SIG-M5 (cell line): ENCODE measurements at regions not wholly inside any gene's neighbourhood (a gene's known extent, or its start where the extent isn't known, plus 50 kb on each side); places are given as distances from the start of the nearest gene placed in this dataset.

Experiments used
- DNase-seq: peaks from one replicate; lab custom pipeline; 2025; lab: John Stamatoyannopoulos, UW

- no peak for DNase-seq
These were observed 95.9 kb upstream of the GALNT2 start for GRCh38 chr1:229971141-229971540.

DNA sequence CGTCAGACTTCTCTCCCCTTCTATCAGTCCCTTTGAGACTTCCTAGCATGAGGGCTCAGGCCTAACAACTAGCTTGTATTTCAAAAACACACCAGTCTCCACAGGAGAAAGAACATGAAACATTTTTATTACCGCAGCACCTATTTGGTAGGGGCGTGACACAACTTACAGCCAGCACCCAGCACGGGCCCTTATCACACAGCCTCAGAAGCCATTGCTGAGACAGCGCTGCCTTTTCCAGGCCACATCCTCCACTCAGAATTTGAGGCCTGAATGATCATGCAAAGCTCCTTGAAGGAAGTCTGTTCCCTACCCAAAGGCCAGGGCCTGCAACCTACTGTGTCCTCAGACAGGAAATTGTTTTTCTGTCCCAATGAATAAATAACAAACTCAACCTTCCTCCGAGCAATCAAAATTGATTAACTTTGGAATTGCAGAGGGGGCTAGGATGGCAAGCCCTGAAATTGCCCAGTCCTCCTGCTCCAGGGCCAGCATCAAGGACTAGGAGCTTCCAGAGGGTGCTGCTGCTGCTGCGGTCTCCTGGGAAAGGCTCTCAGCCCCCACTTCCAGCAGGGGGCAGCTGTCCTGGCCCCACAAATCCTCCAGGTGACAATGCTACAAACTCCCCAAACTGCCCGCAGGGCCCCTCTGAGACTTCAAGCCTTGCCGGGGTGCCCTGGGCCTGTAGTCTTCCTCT lies 94.3 kb upstream of the GALNT2 start:
- no peak for DNase-seq

- DNase-seq = no peak
These were observed 93.8 kb upstream of the GALNT2 start for GRCh38 chr1:229973297-229973612.

GRCh38 chr1:229975047-229975446 lies 92.0 kb upstream of the GALNT2 start:
- DNase-seq = no peak

DNA sequence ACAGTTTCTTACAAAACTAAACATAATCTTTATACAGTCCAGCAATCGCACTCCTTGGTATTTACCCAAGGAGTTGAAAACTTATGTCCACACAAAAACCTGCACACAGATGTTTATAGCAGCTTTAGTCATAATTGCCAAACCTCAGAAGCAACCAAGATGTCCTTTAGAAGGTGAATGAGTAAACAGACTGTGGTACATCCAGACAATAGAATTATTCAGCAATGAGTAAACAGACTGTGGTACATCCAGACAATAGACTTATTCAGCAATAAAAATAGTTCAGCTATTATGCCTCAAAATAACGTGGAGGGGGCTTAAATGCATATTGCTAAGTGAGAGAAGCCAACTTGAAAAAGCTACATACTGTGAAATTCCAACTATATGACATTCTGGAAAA lies 87.0 kb upstream of the GALNT2 start:
- no peak for DNase-seq

DNA sequence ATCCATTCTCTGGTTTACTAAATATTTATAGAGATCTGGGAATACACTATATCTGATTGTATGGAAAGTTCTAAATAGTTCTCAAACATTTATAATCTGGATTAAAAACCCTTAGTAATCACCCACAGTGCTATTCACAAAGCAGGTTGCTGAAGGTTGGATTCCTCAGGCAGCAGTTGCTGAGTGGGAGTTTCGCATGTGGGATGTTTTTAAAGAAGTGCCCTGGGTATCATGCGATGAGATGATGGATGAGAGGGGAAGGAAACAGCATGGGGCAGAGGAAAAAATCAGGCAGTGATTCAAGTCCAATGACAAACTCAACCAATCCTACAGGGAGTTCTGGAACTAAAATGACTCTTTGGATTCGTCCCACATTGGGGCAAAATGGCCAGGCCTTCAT lies 85.3 kb upstream of the GALNT2 start:
- DNase-seq = no peak

GRCh38 chr1:229984310-229984991 lies 82.6 kb upstream of the GALNT2 start:
- no peak for DNase-seq

DNA sequence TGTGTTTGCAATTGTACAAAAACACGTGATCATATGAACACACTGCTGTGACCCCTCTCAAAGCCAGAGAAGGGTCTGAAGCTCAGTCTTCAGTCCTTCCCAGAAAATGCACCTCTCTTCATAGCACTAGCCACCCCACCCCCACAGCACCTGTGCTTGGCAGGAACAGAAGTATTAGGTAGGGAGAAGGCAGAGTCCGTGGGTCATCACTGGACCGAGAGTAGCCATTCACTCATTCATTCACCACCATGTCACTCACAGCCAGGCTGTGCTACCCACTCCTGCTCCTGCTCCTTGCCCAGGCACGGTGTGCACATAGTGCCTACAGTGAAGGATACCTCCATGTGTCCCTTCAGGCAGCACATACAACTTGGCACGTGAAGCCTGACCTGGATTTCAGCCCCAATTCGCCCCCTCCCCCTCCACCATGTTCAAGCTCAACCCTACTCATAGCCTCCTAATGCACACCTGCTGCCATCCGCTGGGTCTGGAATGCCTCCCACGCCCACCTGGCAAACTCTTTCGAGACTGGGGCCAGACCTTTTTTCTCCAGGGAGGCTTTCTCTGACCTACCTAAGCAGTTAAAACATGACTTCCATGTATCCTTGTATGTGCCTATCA lies 81.9 kb upstream of the GALNT2 start:
- no peak for DNase-seq

DNA sequence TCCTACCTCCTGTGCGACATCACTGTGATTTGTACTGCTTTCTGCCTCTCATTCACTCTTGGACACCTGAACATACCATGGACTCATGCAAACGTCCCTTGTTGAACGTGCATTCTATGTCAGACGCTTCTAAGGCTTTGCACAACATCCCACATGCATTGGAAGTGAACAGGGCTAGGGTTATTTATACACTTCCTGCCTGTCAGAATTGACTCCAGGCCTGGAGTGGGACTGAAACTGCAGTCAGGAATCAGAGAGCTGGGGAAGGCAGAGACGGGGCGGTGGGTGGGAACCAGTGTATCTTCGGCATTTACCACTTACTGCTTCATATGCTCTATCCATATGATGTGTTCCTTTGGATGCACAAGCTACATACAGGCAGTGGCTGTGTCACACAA lies 81.4 kb upstream of the GALNT2 start:
- DNase-seq = no peak

DNA sequence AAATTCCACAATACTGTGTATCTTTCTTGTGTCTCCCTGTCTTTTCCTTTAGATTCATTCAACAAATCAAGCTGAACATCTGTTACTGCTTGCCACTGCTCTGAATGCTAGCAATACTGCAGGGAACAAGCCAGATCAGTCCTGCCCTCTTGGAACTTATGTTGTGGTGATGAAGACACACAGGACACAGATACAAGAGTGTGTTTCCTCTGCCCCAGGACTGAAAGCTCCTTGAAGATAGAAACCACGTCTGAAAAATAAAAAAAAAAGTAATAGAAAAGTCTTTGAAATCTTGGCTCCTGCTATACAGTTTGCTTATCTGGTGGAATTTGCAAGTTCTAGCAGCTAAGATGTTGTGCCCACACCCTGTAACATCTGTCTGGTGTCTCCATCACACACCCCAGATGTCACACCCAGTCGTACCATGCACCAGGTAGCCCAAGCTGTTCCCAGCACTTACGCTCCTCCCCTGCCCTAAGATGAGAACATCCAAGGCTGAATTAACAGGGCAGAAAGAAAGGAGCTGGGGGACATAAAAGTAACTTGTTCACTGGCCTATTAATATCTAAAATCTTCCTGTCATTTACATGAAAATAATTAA lies 80.2 kb upstream of the GALNT2 start:
- DNase-seq = no peak

DNA sequence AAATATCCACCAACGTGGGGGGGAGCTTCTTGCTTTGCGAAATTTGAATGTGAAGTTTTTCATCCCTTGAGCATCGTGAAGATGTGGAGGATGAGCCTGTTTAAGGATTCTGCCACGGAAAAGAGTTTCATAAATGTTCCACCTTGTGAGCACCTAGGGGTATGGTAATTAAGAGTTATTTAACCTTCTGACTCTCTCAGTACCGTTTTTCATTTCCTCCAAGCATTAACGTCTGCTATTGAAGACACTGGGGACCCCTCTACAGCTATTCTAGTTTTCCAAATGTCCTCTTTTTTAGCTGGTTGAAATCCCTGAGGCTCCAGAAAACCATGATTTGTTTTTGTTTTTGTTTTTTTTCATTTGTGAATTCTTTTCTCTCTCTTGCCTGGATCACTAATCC lies 79.1 kb upstream of the GALNT2 start:
- DNase-seq = no peak

GRCh38 chr1:229988534-229988933 lies 78.5 kb upstream of the GALNT2 start:
- no peak for DNase-seq

DNA sequence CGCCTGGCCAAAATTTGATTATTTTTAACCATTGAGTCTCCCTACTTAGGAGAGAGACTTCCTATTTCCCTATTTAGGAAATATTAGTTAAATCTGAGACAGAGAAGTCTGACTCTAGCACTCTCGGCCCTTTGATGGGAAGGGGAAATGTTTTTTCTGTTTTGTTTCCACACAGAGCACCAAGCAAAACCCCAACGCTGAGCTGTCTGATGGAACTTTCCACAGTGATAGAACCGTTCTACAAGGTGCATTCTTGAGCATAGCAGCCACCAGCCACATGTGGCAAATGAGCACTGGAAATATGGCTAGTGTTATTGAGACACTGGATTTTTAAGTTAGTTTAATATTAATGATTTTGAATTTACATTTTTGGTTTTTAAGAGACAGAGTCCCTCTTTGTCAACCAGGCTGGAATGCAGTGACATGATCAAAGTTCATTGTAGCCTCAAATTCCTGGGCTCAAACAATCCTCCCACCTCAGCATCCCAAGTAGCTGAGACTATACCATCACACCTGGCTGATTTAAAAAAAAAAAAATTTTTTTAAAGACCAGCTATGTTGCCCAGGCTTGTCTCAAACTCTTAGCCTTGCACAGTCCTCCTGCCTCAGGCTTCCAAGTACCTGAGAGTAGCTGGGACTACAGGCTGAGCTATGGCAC lies 77.3 kb upstream of the GALNT2 start:
- no peak for DNase-seq

- no peak for DNase-seq
These were observed 76.7 kb upstream of the GALNT2 start for GRCh38 chr1:229990326-229990725.

DNA sequence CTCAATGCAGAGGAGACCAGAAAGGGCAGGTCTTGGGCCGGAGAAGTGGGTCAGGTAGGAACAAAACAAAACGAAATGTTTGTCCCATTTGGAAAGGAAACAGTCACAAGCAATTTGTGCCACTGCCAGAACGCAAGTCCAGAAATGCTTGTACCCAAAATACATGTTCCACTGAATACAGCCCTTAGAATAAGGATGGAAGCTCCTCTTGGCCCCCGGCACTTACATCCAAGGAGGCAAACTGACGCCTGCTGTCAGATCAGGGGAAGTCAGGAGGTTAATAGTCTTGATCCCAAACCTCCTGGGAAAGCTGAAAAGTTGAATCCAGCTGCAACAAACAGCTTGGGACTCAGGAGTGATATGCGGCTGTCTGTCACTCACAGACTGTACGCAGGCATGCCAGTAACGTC lies 75.9 kb upstream of the GALNT2 start:
- DNase-seq = no peak

DNA sequence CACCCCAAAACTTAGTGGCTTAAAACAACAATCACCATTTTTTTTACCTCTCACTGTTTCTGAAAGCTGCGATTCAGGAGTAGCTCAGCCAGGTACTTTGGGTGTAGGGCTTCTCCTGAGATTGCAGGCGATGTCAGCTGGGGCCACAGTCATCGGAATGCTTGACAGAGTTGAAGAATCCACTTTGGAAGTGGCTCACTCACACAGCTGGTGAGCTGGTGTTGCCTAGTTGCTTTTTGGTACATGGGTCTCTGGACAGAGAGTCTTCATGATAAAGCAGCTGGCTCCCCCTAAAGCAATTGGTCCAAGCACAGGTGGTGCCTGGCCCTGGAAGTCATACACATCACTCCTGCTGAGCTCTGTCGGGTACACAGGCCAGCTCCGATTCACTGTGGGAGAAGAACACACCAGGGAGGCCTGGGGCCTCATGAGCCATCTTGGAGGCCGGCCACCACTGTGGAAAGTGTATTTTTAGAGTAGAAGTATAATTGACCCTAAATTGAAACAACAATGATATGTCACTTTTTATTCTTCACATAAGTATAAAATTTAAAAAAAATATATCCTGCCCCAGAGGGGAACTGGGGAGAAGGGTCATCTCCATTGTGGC lies 75.2 kb upstream of the GALNT2 start:
- no peak for DNase-seq

- no peak for DNase-seq
These were observed 74.0 kb upstream of the GALNT2 start for GRCh38 chr1:229993060-229993459.

- DNase-seq = no peak
These were observed 73.1 kb upstream of the GALNT2 start for GRCh38 chr1:229993894-229994293.

- no peak for DNase-seq
These were observed 67.9 kb upstream of the GALNT2 start for GRCh38 chr1:229999004-229999670.

GRCh38 chr1:230000493-230001184 lies 66.4 kb upstream of the GALNT2 start:
- no peak for DNase-seq

DNA sequence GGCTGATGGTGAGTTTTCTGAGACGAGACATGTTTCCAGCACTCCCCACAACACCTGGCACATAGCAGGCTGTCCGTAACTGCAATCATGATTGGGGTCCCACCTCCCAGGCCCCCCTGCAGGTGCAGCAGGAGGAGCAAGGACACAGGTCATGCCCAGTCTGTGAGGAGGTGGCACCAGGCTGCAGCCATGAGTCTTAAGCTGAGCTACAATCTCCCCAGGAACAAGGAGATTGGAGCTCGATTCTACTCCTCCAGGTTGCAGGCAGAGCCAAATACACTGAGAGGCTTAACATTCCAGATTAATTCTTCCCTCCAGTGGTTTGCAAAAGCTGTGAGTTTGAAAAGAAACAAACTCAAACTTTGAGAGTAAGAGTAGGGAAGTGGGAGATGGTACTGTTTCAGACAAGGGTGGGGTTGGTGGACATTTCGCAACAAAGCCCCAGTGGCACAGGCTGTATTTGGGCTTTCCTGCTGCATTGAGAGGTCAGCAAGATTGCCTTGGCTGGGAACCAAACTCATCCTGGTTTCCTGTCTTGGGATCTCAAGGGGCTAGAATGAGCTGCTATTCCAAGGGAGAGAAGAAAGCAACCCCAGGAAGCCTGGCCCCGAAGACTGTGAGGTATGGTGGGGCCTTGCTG lies 64.8 kb upstream of the GALNT2 start:
- DNase-seq = no peak
